ENCODE measurements at regions not wholly inside any gene's neighbourhood (a gene's known extent, or its start where the extent isn't known, plus 50 kb on each side); places are given as distances from the start of the nearest gene placed in this dataset.

- H3K4me3 ChIP-seq (ENCODE audit: low read depth in 1 of 3, low read length in 3 of 3), result no peak overlapping the region
- H3K9ac ChIP-seq (ENCODE audit: low read depth in 1 of 2, low read length in 2 of 2), result no peak overlapping the region
- no peaks in the 10 kb centered on the region for H3K4me1 ChIP-seq (ENCODE audit: control insufficient read depth in 4 of 4, insufficient read depth in 4 of 4, low read length in 3 of 4)
- no peaks in the 10 kb centered on the region for H3K27me3 ChIP-seq (ENCODE audit: control insufficient read depth in 4 of 4, insufficient read depth in 4 of 4, low read length in 3 of 4)
- H3K36me3 ChIP-seq (ENCODE audit: control insufficient read depth in 4 of 4, insufficient read depth in 3 of 4, low read depth in 1 of 4, low read length in 3 of 4), result no peaks in the 10 kb centered on the region
- TF ChIP-seq HNF4A (conservative IDR thresholded peaks at IDR 0.05) (no peak), CTCF (IDR thresholded peaks at IDR 0.05; ENCODE audit: low read depth, low read length, missing input control) (no peak), EGR1 (IDR thresholded peaks at IDR 0.05; ENCODE audit: low read depth in 2 of 2) (no peak), SP1 (IDR thresholded peaks at IDR 0.05) (no peak), RAD21 (IDR thresholded peaks at IDR 0.05) (no peak), FOXA1 (IDR thresholded peaks at IDR 0.05) (no peak), RXRA (IDR thresholded peaks at IDR 0.05) (no peak), NR2F2 (IDR thresholded peaks at IDR 0.05) (no peak), JUND (IDR thresholded peaks at IDR 0.05) (no peak), REST (IDR thresholded peaks at IDR 0.05) (no peak), GABPA (IDR thresholded peaks at IDR 0.05 in 1 of 2, conservative IDR thresholded peaks at IDR 0.05 in 1 of 2) (no peak), MAX (IDR thresholded peaks at IDR 0.05) (no peak), YY1 (IDR thresholded peaks at IDR 0.05) (no peak), ZBTB33 (IDR thresholded peaks at IDR 0.05) (no peak), TAF1 (conservative IDR thresholded peaks at IDR 0.05) (no peak), FOXA2 (IDR thresholded peaks at IDR 0.05) (no peak), HNF4G (IDR thresholded peaks at IDR 0.05) (no peak), ATF3 (IDR thresholded peaks at IDR 0.05) (no peak)
- 61% methylated on average over 10 of the region's 10 CpGs for WGBS
- H3K27ac ChIP-seq (ENCODE audit: low read depth in 1 of 2, low read length in 2 of 2), result no peak overlapping the region
- no peaks in the 10 kb centered on the region for H3K9me3 ChIP-seq (ENCODE audit: control insufficient read depth in 4 of 4, low read length in 3 of 4)
- no peak for DNase-seq (ENCODE audit: low spot score)
These were observed 88.7 kb upstream of the ADPGK start for GRCh38 chr15:72872066-72872845.
